ENCODE measurements at regions not wholly inside any gene's neighbourhood (a gene's known extent, or its start where the extent isn't known, plus 50 kb on each side); places are given as distances from the start of the nearest gene placed in this dataset.

DNA sequence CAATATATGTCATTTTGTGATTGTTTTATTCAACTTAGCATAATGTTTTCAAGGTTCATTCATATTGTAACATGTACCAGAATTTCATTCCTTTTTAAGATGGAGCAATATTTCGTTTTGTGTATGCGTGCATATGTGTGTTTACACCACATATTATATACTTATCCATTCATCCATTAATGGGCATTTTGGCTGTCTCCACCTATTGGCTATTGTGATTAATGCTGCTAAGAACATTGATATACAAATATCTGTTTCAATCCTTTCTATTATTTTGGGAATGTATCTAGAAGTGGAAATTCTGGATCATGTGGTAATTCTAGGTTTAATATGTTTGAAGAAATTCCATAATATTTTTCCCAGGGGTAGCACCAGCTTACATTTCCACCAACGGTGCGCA, 403.9 kb upstream of the LMCD1 start:
- no peaks in the 10 kb centered on the region for H3K79me2 ChIP-seq (replicated peaks; ENCODE audit: insufficient read depth, low read length)
- H3K9me2 ChIP-seq (ENCODE audit: insufficient read depth, low read length), result no peaks in the 10 kb centered on the region
- no peak overlapping the region for H3K27ac ChIP-seq (ENCODE audit: low read length)
- H3K27me3 ChIP-seq (ENCODE audit: insufficient read depth, low read depth, low read length), result no peaks in the 10 kb centered on the region
- H3K9me3 ChIP-seq (ENCODE audit: low read length), result no peaks in the 10 kb centered on the region
- TF ChIP-seq RAD21 (conservative IDR thresholded peaks at IDR 0.05), result no peak
- TF ChIP-seq, protein P1, sequence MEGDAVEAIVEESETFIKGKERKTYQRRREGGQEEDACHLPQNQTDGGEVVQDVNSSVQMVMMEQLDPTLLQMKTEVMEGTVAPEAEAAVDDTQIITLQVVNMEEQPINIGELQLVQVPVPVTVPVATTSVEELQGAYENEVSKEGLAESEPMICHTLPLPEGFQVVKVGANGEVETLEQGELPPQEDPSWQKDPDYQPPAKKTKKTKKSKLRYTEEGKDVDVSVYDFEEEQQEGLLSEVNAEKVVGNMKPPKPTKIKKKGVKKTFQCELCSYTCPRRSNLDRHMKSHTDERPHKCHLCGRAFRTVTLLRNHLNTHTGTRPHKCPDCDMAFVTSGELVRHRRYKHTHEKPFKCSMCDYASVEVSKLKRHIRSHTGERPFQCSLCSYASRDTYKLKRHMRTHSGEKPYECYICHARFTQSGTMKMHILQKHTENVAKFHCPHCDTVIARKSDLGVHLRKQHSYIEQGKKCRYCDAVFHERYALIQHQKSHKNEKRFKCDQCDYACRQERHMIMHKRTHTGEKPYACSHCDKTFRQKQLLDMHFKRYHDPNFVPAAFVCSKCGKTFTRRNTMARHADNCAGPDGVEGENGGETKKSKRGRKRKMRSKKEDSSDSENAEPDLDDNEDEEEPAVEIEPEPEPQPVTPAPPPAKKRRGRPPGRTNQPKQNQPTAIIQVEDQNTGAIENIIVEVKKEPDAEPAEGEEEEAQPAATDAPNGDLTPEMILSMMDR (IDR thresholded peaks at IDR 0.05; ENCODE audit: poor library complexity, severe bottlenecking), result peak; percentile 21
- no peak overlapping the region for H3K4me3 ChIP-seq (ENCODE audit: low read length)
- H3K9ac ChIP-seq (ENCODE audit: low read length), result no peak overlapping the region
- H3K36me3 ChIP-seq (ENCODE audit: insufficient read depth, low read length), result no peaks in the 10 kb centered on the region
- no peaks in the 10 kb centered on the region for H3F3A ChIP-seq (ENCODE audit: insufficient read depth, low read length, poor library complexity, severe bottlenecking)
- H4K20me1 ChIP-seq (ENCODE audit: insufficient read depth), result no peaks in the 10 kb centered on the region
- no peak overlapping the region for H3K4me2 ChIP-seq (ENCODE audit: low read length)
- H2AFZ ChIP-seq (ENCODE audit: low read depth, low read length), result no peak overlapping the region

DNA sequence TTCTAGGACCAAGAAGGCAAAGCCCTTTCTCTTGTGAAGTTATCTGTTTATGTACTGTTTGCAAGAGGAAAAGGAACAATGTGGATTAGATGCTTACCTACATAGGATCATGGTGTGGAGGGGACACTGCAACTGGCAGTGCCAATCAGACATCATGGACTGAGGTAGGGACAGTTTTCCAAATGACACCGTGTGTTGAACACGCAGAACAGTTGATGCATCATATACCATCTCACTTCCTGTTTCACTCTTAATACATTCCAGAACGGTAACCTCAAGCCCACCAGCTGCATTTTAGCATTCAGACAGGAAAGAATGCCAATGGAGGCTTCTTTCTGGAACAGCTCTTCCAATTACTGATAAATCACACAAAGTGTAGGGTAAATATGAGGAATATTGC, 397.7 kb upstream of the LMCD1 start:
- Histone ChIP-seq H3K79me2 (replicated peaks; ENCODE audit: insufficient read depth, low read length) (no peaks in the 10 kb centered on the region), H4K20me1 (ENCODE audit: insufficient read depth) (no peaks in the 10 kb centered on the region), H2AFZ (ENCODE audit: low read depth, low read length) (no peak overlapping the region), H3K4me2 (ENCODE audit: low read length) (no peak overlapping the region), H3F3A (ENCODE audit: insufficient read depth, low read length, poor library complexity, severe bottlenecking) (no peaks in the 10 kb centered on the region), H3K36me3 (ENCODE audit: insufficient read depth, low read length) (no peaks in the 10 kb centered on the region), H3K27me3 (ENCODE audit: insufficient read depth, low read depth, low read length) (no peaks in the 10 kb centered on the region), H3K4me3 (ENCODE audit: low read length) (no peak overlapping the region), H3K9ac (ENCODE audit: low read length) (no peak overlapping the region), H3K27ac (ENCODE audit: low read length) (no peak overlapping the region), H3K9me3 (ENCODE audit: low read length) (no peaks in the 10 kb centered on the region), H3K9me2 (ENCODE audit: insufficient read depth, low read length) (no peaks in the 10 kb centered on the region)
- TF ChIP-seq RAD21 (conservative IDR thresholded peaks at IDR 0.05), result no peak
- TF ChIP-seq MXI1 (conservative IDR thresholded peaks at IDR 0.05; ENCODE audit: poor library complexity, severe bottlenecking), result no peak

DNA sequence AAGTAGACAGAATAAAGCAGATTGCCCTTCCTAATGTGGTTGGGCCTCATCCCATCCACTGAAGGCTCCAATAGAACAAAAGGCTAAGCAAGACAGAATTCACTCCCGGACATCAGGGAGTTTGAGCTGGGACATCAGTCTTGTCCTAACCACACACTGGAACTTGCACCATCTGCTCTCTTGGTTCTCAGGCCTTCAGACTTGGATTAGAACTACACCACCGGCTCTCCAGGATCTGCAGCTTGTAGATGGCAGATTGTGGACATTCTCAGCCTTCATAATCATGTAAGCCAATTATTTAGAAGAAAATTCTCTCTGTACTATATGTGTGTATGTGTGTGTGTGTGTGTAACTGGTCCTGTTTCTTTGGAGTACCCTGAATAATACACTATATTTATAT, 394.7 kb upstream of the LMCD1 start:
- H3K9me2 ChIP-seq (ENCODE audit: insufficient read depth, low read length), result no peaks in the 10 kb centered on the region
- H3K79me2 ChIP-seq (replicated peaks; ENCODE audit: insufficient read depth, low read length), result no peaks in the 10 kb centered on the region
- H3K4me2 ChIP-seq (ENCODE audit: low read length), result no peak overlapping the region
- H3K4me3 ChIP-seq (ENCODE audit: low read length), result no peak overlapping the region
- TF ChIP-seq, protein P2, sequence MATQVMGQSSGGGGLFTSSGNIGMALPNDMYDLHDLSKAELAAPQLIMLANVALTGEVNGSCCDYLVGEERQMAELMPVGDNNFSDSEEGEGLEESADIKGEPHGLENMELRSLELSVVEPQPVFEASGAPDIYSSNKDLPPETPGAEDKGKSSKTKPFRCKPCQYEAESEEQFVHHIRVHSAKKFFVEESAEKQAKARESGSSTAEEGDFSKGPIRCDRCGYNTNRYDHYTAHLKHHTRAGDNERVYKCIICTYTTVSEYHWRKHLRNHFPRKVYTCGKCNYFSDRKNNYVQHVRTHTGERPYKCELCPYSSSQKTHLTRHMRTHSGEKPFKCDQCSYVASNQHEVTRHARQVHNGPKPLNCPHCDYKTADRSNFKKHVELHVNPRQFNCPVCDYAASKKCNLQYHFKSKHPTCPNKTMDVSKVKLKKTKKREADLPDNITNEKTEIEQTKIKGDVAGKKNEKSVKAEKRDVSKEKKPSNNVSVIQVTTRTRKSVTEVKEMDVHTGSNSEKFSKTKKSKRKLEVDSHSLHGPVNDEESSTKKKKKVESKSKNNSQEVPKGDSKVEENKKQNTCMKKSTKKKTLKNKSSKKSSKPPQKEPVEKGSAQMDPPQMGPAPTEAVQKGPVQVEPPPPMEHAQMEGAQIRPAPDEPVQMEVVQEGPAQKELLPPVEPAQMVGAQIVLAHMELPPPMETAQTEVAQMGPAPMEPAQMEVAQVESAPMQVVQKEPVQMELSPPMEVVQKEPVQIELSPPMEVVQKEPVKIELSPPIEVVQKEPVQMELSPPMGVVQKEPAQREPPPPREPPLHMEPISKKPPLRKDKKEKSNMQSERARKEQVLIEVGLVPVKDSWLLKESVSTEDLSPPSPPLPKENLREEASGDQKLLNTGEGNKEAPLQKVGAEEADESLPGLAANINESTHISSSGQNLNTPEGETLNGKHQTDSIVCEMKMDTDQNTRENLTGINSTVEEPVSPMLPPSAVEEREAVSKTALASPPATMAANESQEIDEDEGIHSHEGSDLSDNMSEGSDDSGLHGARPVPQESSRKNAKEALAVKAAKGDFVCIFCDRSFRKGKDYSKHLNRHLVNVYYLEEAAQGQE (IDR thresholded peaks at IDR 0.05; ENCODE audit: borderline replicate concordance), result no peak
- TF ChIP-seq POLR2AphosphoS5 (IDR thresholded peaks at IDR 0.05), result no peak
- no peaks in the 10 kb centered on the region for H4K20me1 ChIP-seq (ENCODE audit: insufficient read depth)
- no peaks in the 10 kb centered on the region for H3K27me3 ChIP-seq (ENCODE audit: insufficient read depth, low read depth, low read length)
- H3K36me3 ChIP-seq (ENCODE audit: insufficient read depth, low read length), result no peaks in the 10 kb centered on the region
- H3F3A ChIP-seq (ENCODE audit: insufficient read depth, low read length, poor library complexity, severe bottlenecking), result no peaks in the 10 kb centered on the region
- H3K27ac ChIP-seq (ENCODE audit: low read length), result no peak overlapping the region
- no peak overlapping the region for H2AFZ ChIP-seq (ENCODE audit: low read depth, low read length)
- no peak overlapping the region for H3K9ac ChIP-seq (ENCODE audit: low read length)
- H3K9me3 ChIP-seq (ENCODE audit: low read length), result no peaks in the 10 kb centered on the region
